Neuronal stem cell (in vitro differentiated cells): ENCODE measurements at regions not wholly inside any gene's neighbourhood (a gene's known extent, or its start where the extent isn't known, plus 50 kb on each side); places are given as distances from the start of the nearest gene placed in this dataset.
A peak's percentile ranks its signal among the peaks of the same experiment; 100 is the strongest.

Experiments
- DNase-seq: peaks from one replicate; pipeline ENCODE4 v3.0.0-alpha.2; 2013; ENCODE audit warnings: low spot score
- H2AFZ ChIP-seq: one replicate; pipeline ENCODE4 v1.6.1; 2013; ENCODE audit warnings: mild to moderate bottlenecking, low read length, inconsistent platforms
- H2AK5ac ChIP-seq: 2 replicates; pipeline ENCODE4 v1.6.1; 2013; ENCODE audit warnings: low read depth, mild to moderate bottlenecking, inconsistent platforms, low read length, moderate library complexity, mixed read lengths
- H2BK120ac ChIP-seq: 2 replicates; pipeline ENCODE4 v1.6.1; 2013; ENCODE audit warnings: low read depth, mild to moderate bottlenecking, inconsistent platforms, low read length, moderate library complexity, mixed read lengths
- H2BK12ac ChIP-seq: one replicate; pipeline ENCODE4 v1.6.1; 2013; ENCODE audit warnings: low read length, inconsistent platforms
- H2BK15ac ChIP-seq: 2 replicates; pipeline ENCODE4 v1.6.1; 2013; ENCODE audit warnings: mild to moderate bottlenecking, low read length, inconsistent platforms, mixed read lengths
- H2BK5ac ChIP-seq: one replicate; pipeline ENCODE4 v1.6.1; 2013; ENCODE audit warnings: inconsistent platforms, mild to moderate bottlenecking, low read length, moderate library complexity
- H3K14ac ChIP-seq: one replicate; pipeline ENCODE4 v1.6.1; 2013; ENCODE audit warnings: low read length, inconsistent platforms
- H3K18ac ChIP-seq: 2 replicates; pipeline ENCODE4 v1.6.1; 2013; ENCODE audit warnings: low read length, inconsistent platforms
- H3K23ac ChIP-seq: 2 replicates; pipeline ENCODE4 v1.6.1; 2013; ENCODE audit warnings: low read depth, mild to moderate bottlenecking, mixed read lengths, low read length, inconsistent platforms; ENCODE audit not compliant: poor library complexity
- H3K27ac ChIP-seq: replicated peaks from 3 replicates; pipeline ENCODE4 v1.5.1; 2013; ENCODE audit warnings: low read length, inconsistent platforms
- H3K27me3 ChIP-seq, 3 experiments: 2 replicates each; pipeline ENCODE4 v1.6.1; 2013; ENCODE audit warnings: low read length in 3 of 3, mild to moderate bottlenecking in 2 of 3, inconsistent platforms in 1 of 3, low read depth in 1 of 3, mixed read lengths in 1 of 3, moderate library complexity in 1 of 3; ENCODE audit not compliant: control insufficient read depth in 3 of 3, insufficient read depth in 3 of 3
- H3K36me3 ChIP-seq, 2 donors: replicated peaks in 1 of 2; 2 replicates each; pipeline ENCODE4 v1.6.1; 2013; ENCODE audit warnings: low read length in 2 of 2; ENCODE audit not compliant: control insufficient read depth in 2 of 2, insufficient read depth in 2 of 2
- H3K4ac ChIP-seq: 2 replicates; pipeline ENCODE4 v1.6.1; 2013; ENCODE audit warnings: inconsistent platforms, mild to moderate bottlenecking, low read length, moderate library complexity
- H3K4me1 ChIP-seq, 2 donors: 1 replicate in 1 of 2; 2 replicates in 1 of 2; pipeline ENCODE4 v1.6.1; 2013; ENCODE audit warnings: low read length in 2 of 2, low read depth in 1 of 2; ENCODE audit not compliant: control insufficient read depth in 2 of 2, insufficient read depth in 1 of 2
- H3K4me2 ChIP-seq: one replicate; pipeline ENCODE4 v1.6.1; 2013; ENCODE audit warnings: mild to moderate bottlenecking, low read length, inconsistent platforms; ENCODE audit not compliant: insufficient read depth, poor library complexity, severe bottlenecking
- H3K4me3 ChIP-seq, 2 donors: 2 replicates each; pipeline ENCODE4 v1.5.1; 2013; ENCODE audit warnings: low read length in 2 of 2, mild to moderate bottlenecking in 2 of 2, inconsistent platforms in 1 of 2, moderate library complexity in 1 of 2
- H3K79me1 ChIP-seq: one replicate; pipeline ENCODE4 v1.6.1; 2013; ENCODE audit warnings: low read depth, mild to moderate bottlenecking, inconsistent platforms, low read length, moderate library complexity
- H3K9ac ChIP-seq: one replicate; pipeline ENCODE4 v1.6.1; 2013; ENCODE audit warnings: mild to moderate bottlenecking, low read depth, low read length, inconsistent platforms; ENCODE audit not compliant: poor library complexity
- H3K9me3 ChIP-seq, 2 donors: replicated peaks in 1 of 2; 2 replicates each; pipeline versions ENCODE3 to v1.6.1; 2013; ENCODE audit warnings: low read length in 2 of 2, mild to moderate bottlenecking in 2 of 2, inconsistent platforms in 1 of 2, low read depth in 1 of 2, mixed read lengths in 1 of 2, moderate library complexity in 1 of 2; ENCODE audit not compliant: control insufficient read depth in 2 of 2, insufficient read depth in 1 of 2
- H4K8ac ChIP-seq: one replicate; pipeline ENCODE4 v1.6.1; 2013; ENCODE audit warnings: low read depth, mild to moderate bottlenecking, inconsistent platforms, low read length, moderate library complexity
- H4K91ac ChIP-seq: one replicate; pipeline ENCODE4 v1.6.1; 2013; ENCODE audit warnings: low read length, low read depth, mild to moderate bottlenecking, inconsistent platforms; ENCODE audit not compliant: poor library complexity
- WGBS, 2 donors: extraction: QIAGEN DNeasy Blood & Tissue Kit; methylation state at CpG; one replicate each; pipeline ENCODE4 v1.1.7; 2013; ENCODE audit warnings: missing lambda C conversion rate in 2 of 2, mixed read lengths in 1 of 2; ENCODE audit not compliant: insufficient read length in 2 of 2, insufficient replicate concordance in 1 of 2; ENCODE audit errors: extremely low coverage in 2 of 2; 5-methylcytosine and 5-hydroxymethylcytosine counted together

DNA sequence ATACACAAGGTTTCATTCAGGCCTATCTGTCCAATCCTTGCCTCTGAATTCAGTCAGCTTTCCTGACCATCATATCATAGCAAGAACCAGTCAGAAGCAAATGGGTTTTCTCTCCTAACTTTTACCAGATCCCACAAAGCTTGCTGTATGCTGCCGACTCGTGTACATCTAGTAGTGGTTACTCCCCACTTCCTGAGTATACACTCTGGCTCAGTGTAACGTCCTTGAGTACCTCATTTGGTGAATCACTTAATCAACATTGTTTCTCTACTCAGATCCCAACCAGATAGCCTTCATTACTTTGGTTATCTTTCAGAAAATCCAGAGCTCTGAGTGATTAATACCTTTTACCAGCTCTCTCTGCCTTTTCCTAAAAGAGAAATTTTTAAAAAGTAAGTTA is 728.2 kb downstream of the GALC start:
- Histone ChIP-seq H2BK120ac (no peak overlapping the region), H2BK15ac (no peak overlapping the region), H2BK12ac (no peak overlapping the region), H2BK5ac (no peak overlapping the region), H3K36me3 (no peaks in the 10 kb centered on the region), H3K14ac (no peak overlapping the region), H3K4me3 (no peak overlapping the region), H3K9ac (no peak overlapping the region), H3K4me1 (no peaks in the 10 kb centered on the region), H3K27me3 (no peaks in the 10 kb centered on the region), H3K23ac (no peak overlapping the region), H3K4ac (no peak overlapping the region), H4K8ac (no peak overlapping the region), H2AFZ (no peak overlapping the region), H4K91ac (no peak overlapping the region), H3K79me1 (no peaks in the 10 kb centered on the region), H3K4me2 (no peak overlapping the region), H3K27ac (no peak overlapping the region), H2AK5ac (no peak overlapping the region), H3K9me3 (no peaks in the 10 kb centered on the region), H3K18ac (no peak overlapping the region)
- DNase-seq: no peak
- no CpG with 5 or more reads among the region's 3 CpGs for WGBS, 2 donors

DNA sequence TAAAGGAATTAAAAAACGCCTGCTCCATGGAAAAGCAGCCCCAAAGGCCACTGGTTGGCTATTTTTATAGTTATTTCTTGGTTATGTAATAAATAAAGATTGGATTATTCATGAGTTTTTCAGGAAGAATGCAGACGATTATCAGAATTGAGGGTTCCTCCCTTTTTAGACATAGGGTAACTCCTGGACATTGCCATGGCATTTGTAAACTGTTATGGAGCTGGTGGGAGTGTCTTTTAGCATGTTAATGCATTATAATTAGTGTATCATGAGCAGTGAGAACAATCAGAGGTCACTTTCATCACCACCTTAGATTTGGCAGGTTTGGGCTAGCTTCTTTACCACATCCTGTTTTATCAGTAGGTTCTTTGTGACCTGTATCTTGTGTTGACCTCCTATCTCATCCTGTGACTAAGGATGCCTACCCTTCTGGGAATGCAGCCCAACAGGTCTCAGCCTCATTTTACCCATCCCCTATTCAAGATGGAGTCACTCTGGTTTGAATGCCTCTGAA is 728.7 kb downstream of the GALC start:
- H3K36me3 ChIP-seq: no peaks in the 10 kb centered on the region
- H3K4me3 ChIP-seq: no peak overlapping the region
- WGBS, 2 donors: no CpG with 5 or more reads among the region's 2 CpGs
- H3K27ac ChIP-seq: no peak overlapping the region
- H4K8ac ChIP-seq: no peak overlapping the region
- no peak overlapping the region for H3K4me2 ChIP-seq
- H3K27me3 ChIP-seq: no peaks in the 10 kb centered on the region
- DNase-seq: no peak
- H3K18ac ChIP-seq: no peak overlapping the region
- no peaks in the 10 kb centered on the region for H3K4me1 ChIP-seq
- H2BK120ac ChIP-seq: no peak overlapping the region
- no peaks in the 10 kb centered on the region for H3K79me1 ChIP-seq
- H2AK5ac ChIP-seq: no peak overlapping the region
- H3K9ac ChIP-seq: no peak overlapping the region
- H3K9me3 ChIP-seq: no peaks in the 10 kb centered on the region
- no peak overlapping the region for H2AFZ ChIP-seq
- no peak overlapping the region for H2BK15ac ChIP-seq
- H3K23ac ChIP-seq: no peak overlapping the region
- H4K91ac ChIP-seq: no peak overlapping the region
- no peak overlapping the region for H2BK5ac ChIP-seq
- H2BK12ac ChIP-seq: no peak overlapping the region
- no peak overlapping the region for H3K4ac ChIP-seq
- H3K14ac ChIP-seq: no peak overlapping the region

DNA sequence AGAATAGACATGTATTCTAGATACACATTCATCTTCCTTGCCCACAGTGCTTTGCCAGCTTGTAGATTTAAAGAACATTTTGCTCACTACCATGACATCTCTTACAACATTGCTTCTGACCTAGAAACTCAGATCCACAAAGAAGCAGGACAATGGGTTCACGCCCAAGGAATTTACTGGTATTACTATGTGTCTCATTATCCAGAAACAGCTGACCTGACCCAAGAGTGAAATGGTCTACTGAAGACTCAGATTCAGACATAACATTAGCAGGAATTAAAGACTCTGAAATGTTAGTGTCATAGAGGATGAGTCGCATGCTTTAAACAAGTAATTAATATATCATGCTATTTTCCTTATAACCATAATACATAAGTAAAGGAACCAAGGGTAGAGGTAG is 731.4 kb downstream of the GALC start:
- H2BK15ac ChIP-seq: no peak overlapping the region
- H3K4me3 ChIP-seq: no peak overlapping the region
- H3K27me3 ChIP-seq: no peaks in the 10 kb centered on the region
- H3K4me2 ChIP-seq: no peak overlapping the region
- H4K91ac ChIP-seq: no peak overlapping the region
- H2BK5ac ChIP-seq: no peak overlapping the region
- no peak overlapping the region for H2BK120ac ChIP-seq
- no peaks in the 10 kb centered on the region for H3K9me3 ChIP-seq
- no peak overlapping the region for H2BK12ac ChIP-seq
- no peak overlapping the region for H2AFZ ChIP-seq
- no peak overlapping the region for H2AK5ac ChIP-seq
- no peaks in the 10 kb centered on the region for H3K4me1 ChIP-seq
- H3K9ac ChIP-seq: no peak overlapping the region
- H3K36me3 ChIP-seq: no peaks in the 10 kb centered on the region
- WGBS, 2 donors: no CpG with 5 or more reads among the region's 2 CpGs
- H3K27ac ChIP-seq: no peak overlapping the region
- no peak overlapping the region for H3K23ac ChIP-seq
- H3K4ac ChIP-seq: no peak overlapping the region
- H3K79me1 ChIP-seq: no peaks in the 10 kb centered on the region
- H3K14ac ChIP-seq: no peak overlapping the region
- DNase-seq: no peak
- no peak overlapping the region for H4K8ac ChIP-seq
- H3K18ac ChIP-seq: no peak overlapping the region

DNA sequence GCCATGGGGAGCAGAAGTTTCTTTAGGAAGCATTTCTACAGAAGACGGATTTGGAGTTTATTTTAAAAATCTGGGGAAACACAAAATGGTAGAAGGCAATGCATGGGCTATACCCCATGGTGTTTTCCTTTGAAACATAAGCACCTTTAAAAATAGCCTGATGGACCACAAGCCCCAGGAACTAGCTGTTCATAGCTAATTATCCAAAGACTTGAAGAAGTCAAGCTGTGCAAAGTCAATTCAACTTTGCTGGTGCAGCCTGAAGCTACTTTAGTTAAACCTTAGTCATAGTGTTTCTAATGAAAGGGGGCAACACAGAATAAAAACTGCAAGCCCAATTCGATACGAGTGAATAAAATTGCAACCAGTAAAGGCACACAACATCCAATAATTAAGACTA is 732.5 kb downstream of the GALC start:
- no peak overlapping the region for H3K4me3 ChIP-seq
- H3K18ac ChIP-seq: no peak overlapping the region
- H3K9ac ChIP-seq: no peak overlapping the region
- no CpG with 5 or more reads among the region's 3 CpGs for WGBS, 2 donors
- H4K91ac ChIP-seq: no peak overlapping the region
- no peaks in the 10 kb centered on the region for H3K36me3 ChIP-seq
- H4K8ac ChIP-seq: no peak overlapping the region
- H3K23ac ChIP-seq: no peak overlapping the region
- no peak overlapping the region for H2BK15ac ChIP-seq
- no peak overlapping the region for H3K27ac ChIP-seq
- DNase-seq: peak; percentile 33
- no peaks in the 10 kb centered on the region for H3K4me1 ChIP-seq
- no peaks in the 10 kb centered on the region for H3K27me3 ChIP-seq
- no peak overlapping the region for H2BK120ac ChIP-seq
- H3K9me3 ChIP-seq: no peaks in the 10 kb centered on the region
- no peak overlapping the region for H2BK5ac ChIP-seq
- H3K14ac ChIP-seq: no peak overlapping the region
- no peak overlapping the region for H2BK12ac ChIP-seq
- no peak overlapping the region for H2AK5ac ChIP-seq
- no peak overlapping the region for H2AFZ ChIP-seq
- no peak overlapping the region for H3K4ac ChIP-seq
- no peak overlapping the region for H3K4me2 ChIP-seq
- no peaks in the 10 kb centered on the region for H3K79me1 ChIP-seq
